GM21526 (cell line): ENCODE measurements at regions not wholly inside any gene's neighbourhood (a gene's known extent, or its start where the extent isn't known, plus 50 kb on each side); places are given as distances from the start of the nearest gene placed in this dataset.

Experiments
- ATAC-seq: cut with Tn5 transposase; IDR thresholded peaks from one replicate; pipeline ENCODE4 v1.9.1; 2021; ENCODE audit warnings: moderate library complexity; ENCODE audit not compliant: unreplicated experiment, low FRiP score

DNA sequence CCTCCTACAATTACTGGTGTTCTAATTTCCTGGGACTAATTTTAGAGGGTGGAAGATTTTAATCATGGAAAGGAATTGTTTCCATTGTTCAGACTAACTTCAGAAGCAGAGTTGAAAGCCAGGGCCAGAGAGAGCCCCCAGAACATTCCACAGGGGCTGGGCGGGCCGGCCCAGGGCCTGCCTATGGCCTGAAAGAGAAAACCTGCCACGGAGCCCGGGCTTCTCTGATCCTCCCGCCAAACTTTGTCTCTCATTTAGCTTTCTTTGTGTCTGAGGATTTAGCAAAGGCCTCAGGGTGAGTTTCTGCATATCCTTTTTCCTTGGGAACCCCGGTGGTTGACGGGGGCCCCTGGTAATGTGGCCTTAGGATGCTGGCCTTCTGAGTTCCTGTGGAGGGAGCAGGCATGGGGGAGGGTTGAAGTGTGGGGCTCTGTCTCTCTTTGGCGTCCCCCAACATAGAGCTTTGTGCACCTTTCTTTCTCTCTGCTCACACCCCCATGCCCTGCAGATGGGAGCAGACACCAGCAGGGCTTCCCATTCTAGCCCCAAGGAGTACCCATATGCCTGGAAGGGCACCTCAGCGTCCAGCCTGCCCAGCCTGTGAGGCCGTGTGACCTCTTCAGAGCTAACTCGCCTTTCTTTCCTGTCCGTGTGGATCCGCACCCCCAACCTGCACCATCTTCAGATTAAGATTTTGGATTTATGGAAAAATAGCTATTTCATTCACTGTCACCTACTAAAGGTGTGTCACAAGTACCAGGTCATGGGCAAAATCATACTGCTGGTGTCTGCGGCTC, 539.5 kb downstream of the FGF9 start:
- ATAC-seq, result no peak

DNA sequence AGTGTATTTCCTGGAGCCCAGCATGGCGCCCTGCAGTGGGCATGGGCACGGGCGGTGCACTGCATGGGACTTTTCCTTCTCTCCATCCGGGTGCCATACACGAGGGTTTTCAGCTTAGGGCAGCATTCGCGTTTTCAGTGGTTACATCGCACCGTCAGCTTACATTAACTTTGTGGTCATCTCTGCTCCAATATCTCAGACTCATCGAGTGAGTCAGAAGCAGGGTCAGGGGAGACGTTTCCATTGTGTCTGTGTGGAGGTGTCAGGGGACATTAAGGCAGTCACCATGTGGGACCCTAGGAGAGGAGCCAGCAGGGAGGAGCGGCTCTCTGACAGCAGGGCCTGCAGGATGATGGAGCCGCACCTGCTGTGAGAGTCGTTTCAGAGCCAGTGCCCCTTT, 541.0 kb downstream of the FGF9 start:
- ATAC-seq, result no peak

GRCh38 chr13:22212576-22212975, 541.7 kb downstream of the FGF9 start:
- ATAC-seq, result no peak

GRCh38 chr13:22214184-22214583, 543.3 kb downstream of the FGF9 start:
- no peak for ATAC-seq

- ATAC-seq, result no peak
Observed at GRCh38 chr13:22218797-22219196, 547.9 kb downstream of the FGF9 start.

DNA sequence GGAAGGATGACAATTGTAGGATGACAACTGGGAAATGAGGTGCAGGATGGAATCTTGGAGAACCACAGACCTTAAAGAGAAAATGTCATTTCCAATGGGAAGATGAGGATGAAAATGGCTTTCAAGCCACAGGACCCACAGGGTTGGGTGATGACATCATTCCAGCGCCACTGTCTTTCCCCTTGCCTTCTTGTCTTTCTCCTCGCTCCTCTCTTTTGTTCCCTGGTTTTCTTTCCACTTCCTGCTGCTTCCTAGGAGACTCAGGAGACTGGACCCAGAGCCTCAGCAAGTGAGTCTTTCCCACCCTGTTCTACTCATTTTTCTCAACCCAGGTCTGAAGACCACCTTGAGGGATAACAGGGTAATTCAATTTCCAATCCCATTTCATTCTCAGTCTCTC, 548.8 kb downstream of the FGF9 start:
- ATAC-seq, result no peak

DNA sequence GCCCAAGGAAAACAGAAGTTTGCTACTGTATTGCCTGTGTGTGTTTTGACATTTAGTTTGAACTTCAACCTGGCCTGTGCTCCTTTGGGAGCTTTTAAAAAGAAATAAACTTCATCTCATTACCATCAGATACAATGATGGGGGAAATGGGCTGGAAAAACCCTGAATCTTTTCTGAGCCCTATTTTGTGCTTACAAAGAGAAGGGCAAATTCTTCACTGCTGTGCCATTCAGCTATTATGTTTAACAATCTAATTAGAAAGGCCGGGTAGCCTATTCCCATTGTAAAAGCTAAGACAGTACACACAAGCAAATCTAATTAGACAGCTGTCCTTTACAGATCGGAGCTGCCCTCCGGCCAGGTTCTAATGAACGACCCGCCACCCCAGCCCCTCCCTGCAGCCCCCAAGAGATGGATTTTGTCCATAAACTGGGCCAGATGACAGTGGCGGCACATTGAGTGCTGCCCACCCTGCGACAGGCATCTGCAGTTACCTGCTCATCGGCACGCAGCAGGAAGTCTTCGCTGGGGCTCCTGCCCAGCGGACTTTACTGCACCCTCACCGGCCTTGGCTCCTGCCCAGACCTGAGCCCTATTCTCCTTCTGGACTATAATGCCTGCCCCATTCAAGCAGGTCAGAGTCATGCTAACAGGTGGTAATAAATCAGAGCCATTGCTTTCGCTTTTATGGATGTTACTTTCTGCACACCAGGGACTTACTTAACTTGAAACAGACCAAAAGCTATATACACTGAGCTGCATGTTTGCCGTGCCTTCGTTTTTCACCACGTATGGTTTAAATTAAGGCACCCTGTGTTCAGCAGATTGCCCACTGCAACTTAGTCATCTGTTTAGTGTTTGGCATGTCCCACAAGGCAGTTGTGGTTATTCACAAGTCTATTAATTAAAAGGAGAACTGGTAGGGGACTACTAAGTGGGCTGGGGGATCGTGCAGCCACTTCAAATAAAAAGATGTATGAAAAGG, 549.6 kb downstream of the FGF9 start:
- ATAC-seq, result no peak

GRCh38 chr13:22223411-22223810, 552.5 kb downstream of the FGF9 start:
- no peak for ATAC-seq

GRCh38 chr13:22226086-22226485, 555.2 kb downstream of the FGF9 start:
- ATAC-seq, result no peak

- ATAC-seq, result no peak
Observed at GRCh38 chr13:22227895-22228294, 557.0 kb downstream of the FGF9 start.

GRCh38 chr13:22229916-22230315, 559.0 kb downstream of the FGF9 start:
- ATAC-seq, result no peak

GRCh38 chr13:22232186-22232585, 561.3 kb downstream of the FGF9 start:
- ATAC-seq, result no peak

- no peak for ATAC-seq
Observed at GRCh38 chr13:22235285-22235949, 564.5 kb downstream of the FGF9 start.

DNA sequence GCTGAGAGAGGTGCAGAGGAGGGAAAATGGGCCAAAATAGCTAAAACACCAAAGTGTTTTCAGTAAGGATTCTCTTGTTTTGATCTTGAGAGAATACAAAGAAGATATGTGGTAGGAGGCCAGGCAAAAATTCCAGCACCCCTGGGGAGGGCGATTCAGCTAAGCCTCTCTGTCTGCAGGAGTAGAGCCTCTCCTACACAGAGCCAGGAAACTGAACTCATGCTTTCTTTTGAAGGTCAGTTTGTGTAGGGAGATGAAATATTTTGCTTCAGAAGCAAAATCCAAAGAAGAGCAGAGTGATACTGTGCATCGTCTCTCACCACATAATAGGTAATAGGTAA, 565.0 kb downstream of the FGF9 start:
- ATAC-seq, result no peak

DNA sequence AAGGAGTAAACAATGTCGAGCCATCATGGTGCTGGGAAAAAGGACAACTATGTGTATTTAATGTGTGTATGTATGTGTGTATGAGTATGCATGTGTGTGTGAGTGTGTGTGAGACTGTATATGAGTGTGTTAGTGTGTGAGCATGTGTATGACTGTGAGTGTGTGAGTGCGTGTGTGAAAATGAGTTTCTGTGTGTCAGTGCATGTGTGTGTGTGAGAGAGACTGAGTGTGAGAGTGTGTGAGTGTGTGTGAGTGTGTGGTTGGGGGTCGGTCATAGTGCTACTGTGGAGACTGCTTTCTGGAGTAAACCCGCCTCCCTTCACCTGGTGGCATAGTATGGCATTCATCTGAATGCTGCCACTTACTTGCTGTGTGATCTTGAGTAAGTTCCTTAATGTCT, 567.4 kb downstream of the FGF9 start:
- ATAC-seq, result no peak

DNA sequence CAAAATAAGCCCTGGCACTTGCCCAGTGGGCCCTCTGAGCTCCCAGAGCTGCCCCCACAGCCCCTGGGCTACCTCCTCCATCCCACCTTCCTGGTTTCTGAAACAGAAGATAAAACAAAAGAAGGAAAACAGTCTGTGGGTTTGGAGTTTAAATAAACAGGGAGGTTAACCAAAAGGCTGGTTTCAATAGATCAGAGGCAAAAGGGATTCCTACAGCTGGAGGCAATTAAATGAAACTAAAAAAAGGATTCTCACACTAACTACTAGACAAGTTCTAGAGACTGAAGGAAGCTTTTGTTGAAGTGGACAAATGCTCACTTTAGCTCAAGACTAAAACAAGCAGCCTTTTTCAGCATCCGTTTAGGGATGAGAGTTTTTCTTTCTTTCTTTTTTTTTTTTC, 569.8 kb downstream of the FGF9 start:
- no peak for ATAC-seq

DNA sequence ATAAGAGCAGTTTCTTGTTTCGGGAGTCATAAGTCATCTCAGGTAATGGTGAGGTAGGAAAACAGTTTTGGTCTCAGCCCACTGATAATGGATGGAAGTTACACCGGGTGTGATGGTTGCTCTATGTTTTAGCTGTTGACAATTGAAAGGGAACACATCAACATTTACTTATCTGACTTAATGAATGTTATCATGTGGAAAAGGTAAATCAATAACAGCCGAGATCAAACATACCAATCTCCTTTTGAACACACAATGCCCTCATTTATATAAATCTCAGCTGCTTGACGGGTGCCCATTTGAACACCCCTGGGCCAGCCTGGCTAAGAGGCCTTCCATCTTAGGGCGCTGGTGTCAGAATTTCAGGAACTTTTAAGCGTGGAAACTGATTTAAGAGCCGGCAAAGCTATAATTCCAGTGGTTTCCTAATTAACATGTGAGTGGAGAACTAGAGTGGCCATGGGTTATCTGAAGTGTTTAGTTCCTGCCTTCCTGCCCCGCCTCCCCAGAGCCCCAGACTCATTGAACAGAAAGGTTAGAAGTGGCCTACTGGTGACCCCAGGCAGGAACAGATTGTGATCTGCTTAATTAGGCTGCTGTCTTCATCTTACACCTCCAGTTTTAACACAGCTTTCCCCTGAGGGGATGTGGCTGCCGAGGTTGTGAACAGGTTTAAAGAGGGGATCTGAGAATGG, 572.7 kb downstream of the FGF9 start:
- ATAC-seq, result no peak

DNA sequence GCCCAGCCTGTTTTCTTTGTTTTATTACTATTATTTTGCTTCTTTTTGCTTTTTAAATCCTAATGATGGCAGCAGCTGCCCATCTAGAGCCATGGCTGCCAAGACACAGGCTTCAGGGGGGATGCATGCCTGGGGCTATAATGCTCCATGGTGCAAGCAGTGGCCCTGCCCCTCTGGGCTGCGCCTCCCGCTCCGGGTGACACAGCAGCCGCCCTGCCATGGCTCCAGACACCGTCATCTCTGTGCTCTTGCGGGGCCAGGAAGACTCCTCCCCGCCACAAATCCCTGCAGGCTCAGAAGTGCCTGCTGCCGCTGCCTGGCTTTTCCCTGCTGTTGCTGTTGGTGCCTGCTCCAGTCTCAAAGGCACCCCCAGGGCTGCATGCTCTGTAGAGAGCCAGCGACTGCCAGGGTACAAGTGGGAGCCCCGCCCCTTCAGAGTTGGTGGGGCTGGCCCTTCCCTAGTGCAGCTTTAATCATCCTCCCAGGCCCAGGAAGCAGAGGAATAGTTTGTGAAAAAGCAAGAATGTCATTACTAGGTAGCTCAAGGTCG, 581.5 kb downstream of the FGF9 start:
- ATAC-seq, result no peak

DNA sequence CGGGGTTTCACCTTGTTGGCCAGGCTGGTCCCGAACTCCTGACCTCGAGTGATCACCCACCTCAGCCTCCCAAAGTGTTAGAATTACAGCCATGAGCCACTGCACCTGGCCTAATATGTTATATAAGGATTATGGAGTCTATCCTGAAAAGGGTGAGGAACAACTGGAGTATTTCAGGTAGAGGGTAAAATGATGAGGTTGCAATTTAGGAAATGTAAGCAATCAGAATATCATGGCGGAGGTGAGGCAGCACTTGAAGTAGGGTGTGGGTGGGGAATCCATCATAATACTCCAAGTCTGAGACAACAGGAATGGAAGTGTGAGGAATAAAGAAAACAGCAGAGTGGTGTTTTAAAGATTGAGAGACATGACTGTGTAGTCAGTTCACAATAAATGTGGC, 582.2 kb downstream of the FGF9 start:
- ATAC-seq, result no peak

GRCh38 chr13:22256111-22256639, 585.3 kb downstream of the FGF9 start:
- no peak for ATAC-seq
